Body of pancreas (tissue), 4 donors: ENCODE measurements at regions not wholly inside any gene's neighbourhood (a gene's known extent, or its start where the extent isn't known, plus 50 kb on each side); places are given as distances from the start of the nearest gene placed in this dataset.

ENCODE experiments used
- POLR2A ChIP-seq, 3 donors: fragments of 450-650 bp; IDR thresholded peaks; one replicate each; pipeline ENCODE4 v1.6.1; 2016; ENCODE audit warnings: antibody characterized with exemption in 3 of 3, mild to moderate bottlenecking in 2 of 3
- TF ChIP-seq, protein P1 (sequence below), 7 experiments: fragments of 450-650 bp in 4 of 7; fragments of 200-600 bp in 3 of 7; sonication (generic) in 3 of 7; IDR thresholded peaks; one replicate each; pipeline ENCODE4 v1.5.1; 2016 to 2019; ENCODE audit warnings: antibody characterized with exemption in 7 of 7

GRCh38 chr5:124843596-124843899 is 97.1 kb upstream of the ZNF608 start:
- TF ChIP-seq, protein P1, sequence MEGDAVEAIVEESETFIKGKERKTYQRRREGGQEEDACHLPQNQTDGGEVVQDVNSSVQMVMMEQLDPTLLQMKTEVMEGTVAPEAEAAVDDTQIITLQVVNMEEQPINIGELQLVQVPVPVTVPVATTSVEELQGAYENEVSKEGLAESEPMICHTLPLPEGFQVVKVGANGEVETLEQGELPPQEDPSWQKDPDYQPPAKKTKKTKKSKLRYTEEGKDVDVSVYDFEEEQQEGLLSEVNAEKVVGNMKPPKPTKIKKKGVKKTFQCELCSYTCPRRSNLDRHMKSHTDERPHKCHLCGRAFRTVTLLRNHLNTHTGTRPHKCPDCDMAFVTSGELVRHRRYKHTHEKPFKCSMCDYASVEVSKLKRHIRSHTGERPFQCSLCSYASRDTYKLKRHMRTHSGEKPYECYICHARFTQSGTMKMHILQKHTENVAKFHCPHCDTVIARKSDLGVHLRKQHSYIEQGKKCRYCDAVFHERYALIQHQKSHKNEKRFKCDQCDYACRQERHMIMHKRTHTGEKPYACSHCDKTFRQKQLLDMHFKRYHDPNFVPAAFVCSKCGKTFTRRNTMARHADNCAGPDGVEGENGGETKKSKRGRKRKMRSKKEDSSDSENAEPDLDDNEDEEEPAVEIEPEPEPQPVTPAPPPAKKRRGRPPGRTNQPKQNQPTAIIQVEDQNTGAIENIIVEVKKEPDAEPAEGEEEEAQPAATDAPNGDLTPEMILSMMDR (IDR thresholded peaks at IDR 0.05) = no peak
- no peak for TF ChIP-seq POLR2A (IDR thresholded peaks at IDR 0.05)
